Neuronal stem cell (in vitro differentiated cells): ENCODE measurements at regions not wholly inside any gene's neighbourhood (a gene's known extent, or its start where the extent isn't known, plus 50 kb on each side); places are given as distances from the start of the nearest gene placed in this dataset.

Source experiments
- DNase-seq: peaks from one replicate; pipeline ENCODE4 v3.0.0-alpha.2; 2013; ENCODE audit warnings: low spot score
- H2AFZ ChIP-seq: one replicate; pipeline ENCODE4 v1.6.1; 2013; ENCODE audit warnings: mild to moderate bottlenecking, low read length, inconsistent platforms
- H2AK5ac ChIP-seq: 2 replicates; pipeline ENCODE4 v1.6.1; 2013; ENCODE audit warnings: low read depth, mild to moderate bottlenecking, inconsistent platforms, low read length, moderate library complexity, mixed read lengths
- H2BK120ac ChIP-seq: 2 replicates; pipeline ENCODE4 v1.6.1; 2013; ENCODE audit warnings: low read depth, mild to moderate bottlenecking, inconsistent platforms, low read length, moderate library complexity, mixed read lengths
- H2BK12ac ChIP-seq: one replicate; pipeline ENCODE4 v1.6.1; 2013; ENCODE audit warnings: low read length, inconsistent platforms
- H2BK15ac ChIP-seq: 2 replicates; pipeline ENCODE4 v1.6.1; 2013; ENCODE audit warnings: mild to moderate bottlenecking, low read length, inconsistent platforms, mixed read lengths
- H2BK5ac ChIP-seq: one replicate; pipeline ENCODE4 v1.6.1; 2013; ENCODE audit warnings: inconsistent platforms, mild to moderate bottlenecking, low read length, moderate library complexity
- H3K14ac ChIP-seq: one replicate; pipeline ENCODE4 v1.6.1; 2013; ENCODE audit warnings: low read length, inconsistent platforms
- H3K18ac ChIP-seq: 2 replicates; pipeline ENCODE4 v1.6.1; 2013; ENCODE audit warnings: low read length, inconsistent platforms
- H3K23ac ChIP-seq: 2 replicates; pipeline ENCODE4 v1.6.1; 2013; ENCODE audit warnings: low read depth, mild to moderate bottlenecking, mixed read lengths, low read length, inconsistent platforms; ENCODE audit not compliant: poor library complexity
- H3K27ac ChIP-seq: replicated peaks from 3 replicates; pipeline ENCODE4 v1.5.1; 2013; ENCODE audit warnings: low read length, inconsistent platforms
- H3K27me3 ChIP-seq, 3 experiments: 2 replicates each; pipeline ENCODE4 v1.6.1; 2013; ENCODE audit warnings: low read length in 3 of 3, mild to moderate bottlenecking in 2 of 3, inconsistent platforms in 1 of 3, low read depth in 1 of 3, mixed read lengths in 1 of 3, moderate library complexity in 1 of 3; ENCODE audit not compliant: control insufficient read depth in 3 of 3, insufficient read depth in 3 of 3
- H3K36me3 ChIP-seq, 2 donors: replicated peaks in 1 of 2; 2 replicates each; pipeline ENCODE4 v1.6.1; 2013; ENCODE audit warnings: low read length in 2 of 2; ENCODE audit not compliant: control insufficient read depth in 2 of 2, insufficient read depth in 2 of 2
- H3K4ac ChIP-seq: 2 replicates; pipeline ENCODE4 v1.6.1; 2013; ENCODE audit warnings: inconsistent platforms, mild to moderate bottlenecking, low read length, moderate library complexity
- H3K4me1 ChIP-seq, 2 donors: 1 replicate in 1 of 2; 2 replicates in 1 of 2; pipeline ENCODE4 v1.6.1; 2013; ENCODE audit warnings: low read length in 2 of 2, low read depth in 1 of 2; ENCODE audit not compliant: control insufficient read depth in 2 of 2, insufficient read depth in 1 of 2
- H3K4me2 ChIP-seq: one replicate; pipeline ENCODE4 v1.6.1; 2013; ENCODE audit warnings: mild to moderate bottlenecking, low read length, inconsistent platforms; ENCODE audit not compliant: insufficient read depth, poor library complexity, severe bottlenecking
- H3K4me3 ChIP-seq, 2 donors: 2 replicates each; pipeline ENCODE4 v1.5.1; 2013; ENCODE audit warnings: low read length in 2 of 2, mild to moderate bottlenecking in 2 of 2, inconsistent platforms in 1 of 2, moderate library complexity in 1 of 2
- H3K79me1 ChIP-seq: one replicate; pipeline ENCODE4 v1.6.1; 2013; ENCODE audit warnings: low read depth, mild to moderate bottlenecking, inconsistent platforms, low read length, moderate library complexity
- H3K9ac ChIP-seq: one replicate; pipeline ENCODE4 v1.6.1; 2013; ENCODE audit warnings: mild to moderate bottlenecking, low read depth, low read length, inconsistent platforms; ENCODE audit not compliant: poor library complexity
- H3K9me3 ChIP-seq, 2 donors: replicated peaks in 1 of 2; 2 replicates each; pipeline versions ENCODE3 to v1.6.1; 2013; ENCODE audit warnings: low read length in 2 of 2, mild to moderate bottlenecking in 2 of 2, inconsistent platforms in 1 of 2, low read depth in 1 of 2, mixed read lengths in 1 of 2, moderate library complexity in 1 of 2; ENCODE audit not compliant: control insufficient read depth in 2 of 2, insufficient read depth in 1 of 2
- H4K8ac ChIP-seq: one replicate; pipeline ENCODE4 v1.6.1; 2013; ENCODE audit warnings: low read depth, mild to moderate bottlenecking, inconsistent platforms, low read length, moderate library complexity
- H4K91ac ChIP-seq: one replicate; pipeline ENCODE4 v1.6.1; 2013; ENCODE audit warnings: low read length, low read depth, mild to moderate bottlenecking, inconsistent platforms; ENCODE audit not compliant: poor library complexity
- WGBS, 2 donors: extraction: QIAGEN DNeasy Blood & Tissue Kit; methylation state at CpG; one replicate each; pipeline ENCODE4 v1.1.7; 2013; ENCODE audit warnings: missing lambda C conversion rate in 2 of 2, mixed read lengths in 1 of 2; ENCODE audit not compliant: insufficient read length in 2 of 2, insufficient replicate concordance in 1 of 2; ENCODE audit errors: extremely low coverage in 2 of 2; 5-methylcytosine and 5-hydroxymethylcytosine counted together

GRCh38 chr2:196463706-196464105, 175.8 kb upstream of the CCDC150 start:
- Histone ChIP-seq H3K4me3 (no peak overlapping the region), H2BK12ac (no peak overlapping the region), H3K23ac (no peak overlapping the region), H3K14ac (no peak overlapping the region), H3K36me3 (no peaks in the 10 kb centered on the region), H3K27ac (no peak overlapping the region), H4K8ac (no peak overlapping the region), H3K4ac (no peak overlapping the region), H2BK5ac (no peak overlapping the region), H3K4me1 (peaks cover 0 to 1% of the 10 kb centered on the region in 2 donors), H3K9me3 (no peaks in the 10 kb centered on the region), H3K79me1 (no peaks in the 10 kb centered on the region), H3K18ac (no peak overlapping the region), H2AFZ (no peak overlapping the region), H2BK15ac (no peak overlapping the region), H4K91ac (no peak overlapping the region), H2BK120ac (no peak overlapping the region), H3K27me3 (no peaks in the 10 kb centered on the region), H2AK5ac (no peak overlapping the region), H3K9ac (no peak overlapping the region), H3K4me2 (no peak overlapping the region)
- no peak for DNase-seq
- WGBS, 2 donors = no CpG with 5 or more reads among the region's 1 CpG

DNA sequence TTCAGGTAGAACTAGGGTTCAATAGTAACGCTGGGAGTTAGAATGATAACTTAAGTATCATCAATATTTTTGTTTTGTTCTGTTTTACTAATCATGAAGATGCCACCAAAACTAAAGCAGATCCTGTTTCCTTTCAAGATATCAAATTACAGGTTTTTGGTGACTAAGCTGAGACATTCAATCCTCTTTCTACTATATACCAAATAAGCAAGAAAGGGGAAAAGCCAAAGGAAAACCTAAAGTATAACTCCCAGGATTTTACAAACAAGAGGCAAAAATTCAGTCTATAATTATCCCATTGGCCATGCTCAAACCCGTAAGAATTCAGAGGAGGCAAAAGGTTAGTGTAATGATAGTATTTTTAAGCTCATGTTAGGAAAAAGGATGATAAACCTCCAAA, 175.2 kb upstream of the CCDC150 start:
- no peaks in the 10 kb centered on the region for H3K9me3 ChIP-seq
- no peak overlapping the region for H3K23ac ChIP-seq
- no CpG with 5 or more reads among the region's 2 CpGs for WGBS, 2 donors
- H3K79me1 ChIP-seq = no peaks in the 10 kb centered on the region
- H2BK15ac ChIP-seq = no peak overlapping the region
- no peak overlapping the region for H2BK5ac ChIP-seq
- H3K4me1 ChIP-seq = peaks cover 0 to 1% of the 10 kb centered on the region in 2 donors
- H4K91ac ChIP-seq = no peak overlapping the region
- H3K36me3 ChIP-seq = no peaks in the 10 kb centered on the region
- no peak for DNase-seq
- no peak overlapping the region for H3K18ac ChIP-seq
- no peak overlapping the region for H3K9ac ChIP-seq
- H4K8ac ChIP-seq = no peak overlapping the region
- no peak overlapping the region for H3K4me2 ChIP-seq
- H2AFZ ChIP-seq = no peak overlapping the region
- no peak overlapping the region for H3K4ac ChIP-seq
- H3K14ac ChIP-seq = no peak overlapping the region
- H2BK12ac ChIP-seq = no peak overlapping the region
- H3K27me3 ChIP-seq = no peaks in the 10 kb centered on the region
- H2AK5ac ChIP-seq = no peak overlapping the region
- no peak overlapping the region for H3K27ac ChIP-seq
- H3K4me3 ChIP-seq = no peak overlapping the region
- no peak overlapping the region for H2BK120ac ChIP-seq

DNA sequence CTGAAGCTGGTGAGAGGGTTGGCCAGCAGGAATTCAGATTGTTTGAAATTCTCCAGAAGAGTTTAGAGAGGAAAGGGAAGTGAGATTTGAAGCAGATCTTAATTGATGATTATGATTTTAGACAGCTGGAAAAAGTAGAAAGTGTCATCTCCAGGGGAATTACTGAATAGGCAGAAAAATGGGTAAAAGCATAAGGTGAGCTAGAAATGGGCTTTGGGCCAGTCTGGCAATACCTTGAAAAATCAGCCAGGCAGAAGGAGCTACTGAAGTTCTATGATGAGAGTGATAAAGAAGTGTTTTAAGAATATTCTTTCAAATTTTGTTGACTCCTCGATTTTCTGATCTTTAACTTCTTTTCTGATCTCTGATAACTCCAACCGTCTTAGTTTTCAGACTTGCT, 172.9 kb upstream of the CCDC150 start:
- Histone ChIP-seq H3K36me3 (no peaks in the 10 kb centered on the region), H3K9ac (no peak overlapping the region), H3K4me3 (no peak overlapping the region), H2AK5ac (no peak overlapping the region), H3K4me1 (peaks cover 0 to 1% of the 10 kb centered on the region in 2 donors), H4K91ac (no peak overlapping the region), H3K23ac (no peak overlapping the region), H2BK12ac (no peak overlapping the region), H2AFZ (no peak overlapping the region), H2BK120ac (no peak overlapping the region), H2BK15ac (no peak overlapping the region), H3K18ac (no peak overlapping the region), H4K8ac (no peak overlapping the region), H3K9me3 (no peaks in the 10 kb centered on the region), H3K79me1 (no peaks in the 10 kb centered on the region), H3K4me2 (no peak overlapping the region), H3K14ac (no peak overlapping the region), H3K4ac (no peak overlapping the region), H3K27ac (no peak overlapping the region), H3K27me3 (no peaks in the 10 kb centered on the region), H2BK5ac (no peak overlapping the region)
- DNase-seq = no peak
- WGBS, 2 donors = no CpG with 5 or more reads among the region's 2 CpGs

DNA sequence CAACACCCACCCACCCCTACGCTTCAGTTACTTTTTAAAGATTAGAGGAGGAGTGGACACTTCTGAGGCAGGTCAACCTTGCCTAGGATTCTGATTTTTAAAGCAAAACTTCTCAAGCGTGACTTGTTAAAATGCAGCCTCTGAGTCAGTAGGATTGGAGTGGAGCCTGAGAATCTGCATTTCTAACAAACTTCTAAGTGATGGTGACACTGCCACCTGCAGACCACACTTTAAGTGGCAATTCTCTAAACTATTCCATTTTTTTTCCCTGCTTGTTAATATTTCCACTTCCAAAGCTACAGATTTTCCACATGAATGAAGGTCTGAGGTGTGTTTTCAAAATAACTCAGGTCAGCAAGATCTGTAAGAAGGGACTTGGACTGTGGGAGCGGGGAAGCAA, 171.1 kb upstream of the CCDC150 start:
- H3K79me1 ChIP-seq = no peaks in the 10 kb centered on the region
- DNase-seq = no peak
- WGBS, 2 donors = no CpG with 5 or more reads among the region's 3 CpGs
- no peak overlapping the region for H3K4me2 ChIP-seq
- no peak overlapping the region for H2BK120ac ChIP-seq
- H2BK15ac ChIP-seq = no peak overlapping the region
- H4K91ac ChIP-seq = no peak overlapping the region
- no peak overlapping the region for H3K4ac ChIP-seq
- H2BK12ac ChIP-seq = no peak overlapping the region
- H3K27me3 ChIP-seq = no peaks in the 10 kb centered on the region
- no peak overlapping the region for H3K4me3 ChIP-seq
- H2BK5ac ChIP-seq = no peak overlapping the region
- no peaks in the 10 kb centered on the region for H3K9me3 ChIP-seq
- no peak overlapping the region for H3K23ac ChIP-seq
- no peak overlapping the region for H3K9ac ChIP-seq
- no peaks in the 10 kb centered on the region for H3K36me3 ChIP-seq
- H3K18ac ChIP-seq = no peak overlapping the region
- no peak overlapping the region for H4K8ac ChIP-seq
- H2AK5ac ChIP-seq = no peak overlapping the region
- no peak overlapping the region for H2AFZ ChIP-seq
- peaks cover 0 to 1% of the 10 kb centered on the region in 2 donors for H3K4me1 ChIP-seq
- H3K27ac ChIP-seq = no peak overlapping the region
- no peak overlapping the region for H3K14ac ChIP-seq
